HepG2 (cell line): ENCODE measurements at regions not wholly inside any gene's neighbourhood (a gene's known extent, or its start where the extent isn't known, plus 50 kb on each side); places are given as distances from the start of the nearest gene placed in this dataset.

Source experiments
- ATAC-seq: fragments of 200-7000 bp; cut with Tn5 transposase; 3 replicates; pipeline ENCODE4 v1.9.1; 2020; ENCODE audit warnings: mild to moderate bottlenecking, moderate library complexity
- BruUV-seq: library from RNA; stranded (reverse); fragments of 400-500 nt; replicated peaks from 2 replicates; lab custom pipeline; 2021; lab: Mats Ljungman, UMichigan
- CTCF ChIA-PET: fragments of 300-600 bp; formaldehyde crosslinking; extraction: SDS; loops from one replicate; lab custom pipeline; 2021; ENCODE audit warnings: low total read pairs, inconsistent platforms, low intra/inter-chr PET ratio; lab: Yijun Ruan, JAX
- POLR2A ChIA-PET: fragments of 350-600 bp; sonication (Branson Sonifier 250); formaldehyde crosslinking; loops from one replicate; lab custom pipeline; 2020; ENCODE audit warnings: antibody characterized with exemption, inconsistent platforms; lab: Yijun Ruan, JAX
- DNase-seq: peaks from one replicate; pipeline ENCODE4 v3.0.0-alpha.2; 2015; ENCODE audit warnings: low spot score
- FAIRE-seq: peaks from 3 replicates; lab custom pipeline; 2011; peaks lifted over from hg19 to GRCh38; lab: Jason Lieb, UNC
- H2AFZ ChIP-seq: one replicate; pipeline ENCODE4 v1.6.1; 2011; ENCODE audit warnings: low read length, inconsistent platforms
- H3K27ac ChIP-seq: fragments of 300-600 bp; 3 replicates; pipeline ENCODE4 v1.8.0; 2011; ENCODE audit warnings: mixed run types, mild to moderate bottlenecking, mixed read lengths, low read length, inconsistent platforms; ENCODE audit not compliant: insufficient read depth; ENCODE audit errors: extremely low read length
- H3K27me3 ChIP-seq, 2 experiments: fragments of 200-600 bp in 1 of 2; 2 replicates in 1 of 2; 3 replicates in 1 of 2; pipeline versions ENCODE4 v1.6.0 to v1.8.0; 2011; ENCODE audit warnings: low read length in 2 of 2, mild to moderate bottlenecking in 2 of 2, moderate library complexity in 2 of 2, inconsistent platforms in 1 of 2; ENCODE audit not compliant: insufficient read depth in 2 of 2, control insufficient read depth in 1 of 2
- H3K36me3 ChIP-seq, 2 experiments: fragments of 200-600 bp in 1 of 2; replicated peaks in 1 of 2; 2 replicates in 1 of 2; 3 replicates in 1 of 2; pipeline versions ENCODE4 v1.5.1 to v1.8.0; 2011; ENCODE audit warnings: low read length in 2 of 2, inconsistent platforms in 1 of 2; ENCODE audit not compliant: insufficient read depth in 2 of 2, control insufficient read depth in 1 of 2
- H3K4me1 ChIP-seq: 2 replicates; pipeline ENCODE4 v1.5.1; 2012; ENCODE audit warnings: low read length, inconsistent platforms; ENCODE audit not compliant: insufficient read depth
- H3K4me2 ChIP-seq: 2 replicates; pipeline ENCODE4 v1.6.0; 2011; ENCODE audit warnings: low read depth, low read length, inconsistent platforms
- H3K4me3 ChIP-seq, 3 experiments: fragments of 200-600 bp in 1 of 3; sonication (generic), shearing (Covaris generic) in 1 of 3; replicated peaks in 1 of 3; 2 replicates each; pipeline ENCODE4 v1.5.1; 2011 to 2016; ENCODE audit warnings: low read length in 3 of 3, inconsistent platforms in 2 of 3, low read depth in 2 of 3, mild to moderate bottlenecking in 2 of 3, control low read depth in 1 of 3, mixed read lengths in 1 of 3; ENCODE audit not compliant: insufficient read depth in 1 of 3
- H3K79me2 ChIP-seq: one replicate; pipeline ENCODE4 v1.6.1; 2011; ENCODE audit warnings: low read length, inconsistent platforms; ENCODE audit not compliant: insufficient read depth
- H3K9ac ChIP-seq: 2 replicates; pipeline ENCODE4 v1.6.0; 2011; ENCODE audit warnings: mild to moderate bottlenecking, low read depth, low read length, inconsistent platforms; ENCODE audit not compliant: insufficient read depth
- H3K9me3 ChIP-seq: 2 replicates; pipeline ENCODE4 v1.5.1; 2012; ENCODE audit warnings: mild to moderate bottlenecking, low read length
- H4K20me1 ChIP-seq: 2 replicates; pipeline ENCODE4 v1.6.0; 2011; ENCODE audit warnings: inconsistent platforms, mild to moderate bottlenecking, low read length, moderate library complexity; ENCODE audit not compliant: insufficient read depth
- ARNT ChIP-seq: fragments of 450-650 bp; IDR thresholded peaks from 2 replicates; pipeline ENCODE4 v1.6.1; 2017
- MAFG ChIP-seq: sonication (generic); formaldehyde crosslinking; IDR thresholded peaks from 2 replicates; pipeline ENCODE4 v1.5.1; 2020; ENCODE audit warnings: mild to moderate bottlenecking, missing genetic modification reagents
- ZNF329 ChIP-seq: sonication (generic); formaldehyde crosslinking; IDR thresholded peaks from 2 replicates; pipeline ENCODE4 v1.9.0; 2021; ENCODE audit warnings: low read depth, mild to moderate bottlenecking, missing genetic modification reagents
- ZNF451 ChIP-seq: sonication (generic); formaldehyde crosslinking; IDR thresholded peaks from 2 replicates; pipeline ENCODE4 v1.5.0; 2020; ENCODE audit warnings: mild to moderate bottlenecking, missing genetic modification reagents
- ZNF616 ChIP-seq: sonication (generic); formaldehyde crosslinking; IDR thresholded peaks from 2 replicates; pipeline ENCODE4 v1.5.0; 2020; ENCODE audit warnings: low read depth, mild to moderate bottlenecking, missing genetic modification reagents
- ZNF660 ChIP-seq: sonication (generic); formaldehyde crosslinking; IDR thresholded peaks from 2 replicates; pipeline ENCODE4 v1.5.1; 2020; ENCODE audit warnings: mild to moderate bottlenecking, low read depth, missing genetic modification reagents, borderline replicate concordance
- WGBS: methylation state at CpG from one replicate; pipeline ENCODE4 v1.1.6; 2017; ENCODE audit warnings: low lambda C conversion rate; 5-methylcytosine and 5-hydroxymethylcytosine counted together
- in situ Hi-C: cut with HindIII; loops from 2 replicates; pipeline ENCODE4 v1.10.0; 2017; ENCODE audit warnings: low pct_unique_long_range_greater_than_20kb; ENCODE audit not compliant: extremely low pct_ligation_motif_present
- intact Hi-C: fragments of 100-400 bp; cut with micrococcal nuclease; formaldehyde crosslinking; loops from one replicate; pipeline ENCODE4 v1.10.0; 2022; ENCODE audit not compliant: unreplicated experiment
- TF ChIP-seq, protein P1 (sequence below): sonication (generic); formaldehyde crosslinking; IDR thresholded peaks from 2 replicates; pipeline ENCODE4 v1.5.0; 2020; ENCODE audit warnings: missing genetic modification reagents
- TF ChIP-seq, protein P2 (sequence below): IDR thresholded peaks from 2 replicates; pipeline ENCODE4 v1.6.1; 2016; ENCODE audit warnings: missing compliant biosample characterization, missing genetic modification reagents, borderline replicate concordance
- TF ChIP-seq, protein P3 (sequence below), 2 experiments: sonication (generic) in 1 of 2; formaldehyde crosslinking in 1 of 2; IDR thresholded peaks; 2 replicates each; pipeline versions ENCODE4 v1.4.0 to v1.6.1; 2016 to 2020; ENCODE audit warnings: borderline replicate concordance in 1 of 2, low read depth in 1 of 2, mild to moderate bottlenecking in 1 of 2, missing genetic modification reagents in 1 of 2
- TF ChIP-seq, protein P4 (sequence below): IDR thresholded peaks from 2 replicates; pipeline ENCODE4 v1.6.1; 2016; ENCODE audit warnings: missing compliant biosample characterization, missing genetic modification reagents, borderline replicate concordance
- TF ChIP-seq, protein P5 (sequence below): sonication (generic); formaldehyde crosslinking; IDR thresholded peaks from 2 replicates; pipeline ENCODE4 v1.5.0; 2020; ENCODE audit warnings: mild to moderate bottlenecking, low read depth, missing genetic modification reagents, borderline replicate concordance

DNA sequence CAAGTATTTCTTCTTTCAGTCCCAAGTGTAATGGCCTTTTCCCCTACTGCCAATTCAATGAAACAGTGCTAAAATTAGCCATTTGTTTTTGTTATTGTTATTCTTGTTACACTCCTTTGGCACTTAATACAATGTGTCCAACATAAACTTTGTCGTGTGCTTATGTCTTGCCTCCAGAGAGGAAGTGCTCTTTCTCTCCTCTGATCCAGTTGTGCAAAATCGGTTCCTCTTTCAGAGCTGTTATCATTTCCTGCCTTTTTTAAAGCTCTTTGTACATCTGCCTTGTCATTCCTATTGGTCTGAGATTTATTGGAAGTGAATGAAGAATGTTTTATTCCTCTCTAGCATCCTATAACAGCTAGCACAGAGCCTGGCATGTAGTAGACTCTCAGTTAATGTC is 623.2 kb upstream of the ID2 start (continued):
- TF ChIP-seq, protein P1, sequence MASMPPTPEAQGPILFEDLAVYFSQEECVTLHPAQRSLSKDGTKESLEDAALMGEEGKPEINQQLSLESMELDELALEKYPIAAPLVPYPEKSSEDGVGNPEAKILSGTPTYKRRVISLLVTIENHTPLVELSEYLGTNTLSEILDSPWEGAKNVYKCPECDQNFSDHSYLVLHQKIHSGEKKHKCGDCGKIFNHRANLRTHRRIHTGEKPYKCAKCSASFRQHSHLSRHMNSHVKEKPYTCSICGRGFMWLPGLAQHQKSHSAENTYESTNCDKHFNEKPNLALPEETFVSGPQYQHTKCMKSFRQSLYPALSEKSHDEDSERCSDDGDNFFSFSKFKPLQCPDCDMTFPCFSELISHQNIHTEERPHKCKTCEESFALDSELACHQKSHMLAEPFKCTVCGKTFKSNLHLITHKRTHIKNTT = no peak
- TF ChIP-seq ZNF616 (CRISPR knock-in tag) = no peak
- TF ChIP-seq, protein P2, sequence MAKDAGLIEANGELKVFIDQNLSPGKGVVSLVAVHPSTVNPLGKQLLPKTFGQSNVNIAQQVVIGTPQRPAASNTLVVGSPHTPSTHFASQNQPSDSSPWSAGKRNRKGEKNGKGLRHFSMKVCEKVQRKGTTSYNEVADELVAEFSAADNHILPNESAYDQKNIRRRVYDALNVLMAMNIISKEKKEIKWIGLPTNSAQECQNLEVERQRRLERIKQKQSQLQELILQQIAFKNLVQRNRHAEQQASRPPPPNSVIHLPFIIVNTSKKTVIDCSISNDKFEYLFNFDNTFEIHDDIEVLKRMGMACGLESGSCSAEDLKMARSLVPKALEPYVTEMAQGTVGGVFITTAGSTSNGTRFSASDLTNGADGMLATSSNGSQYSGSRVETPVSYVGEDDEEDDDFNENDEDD (CRISPR knock-in tag) = no peak
- no peak for TF ChIP-seq ARNT
- TF ChIP-seq ZNF660 = no peak

DNA sequence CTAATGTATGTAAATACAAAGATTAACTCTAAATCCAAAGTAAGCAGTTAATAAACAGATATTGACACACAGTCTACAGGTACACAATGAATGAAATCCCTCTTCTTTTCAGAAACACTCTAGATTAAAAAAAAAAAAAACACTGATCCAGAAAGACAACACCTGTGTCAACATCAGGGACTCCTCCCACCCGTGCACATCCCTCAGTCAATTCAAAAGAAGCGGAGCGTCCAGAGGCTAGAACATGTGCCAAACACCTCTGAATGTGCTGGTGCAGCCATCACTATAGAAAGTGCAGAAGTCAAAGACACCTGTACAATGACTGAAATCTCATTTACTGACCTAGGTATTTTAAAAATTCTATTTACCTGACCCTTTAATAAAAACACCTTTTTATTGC is 622.6 kb upstream of the ID2 start:
- POLR2A ChIA-PET = no interaction called here
- no peak for FAIRE-seq

More for the DNA sequence above, 622.6 kb upstream of the ID2 start:
- Histone ChIP-seq H3K27ac (no peak overlapping the region), H3K27me3 (peaks cover 0 to 4% of the 10 kb centered on the region in 2 experiments; a peak in 1 of 5 replicates), H3K9me3 (no peaks in the 10 kb centered on the region), H3K9ac (no peak overlapping the region), H3K4me1 (no peaks in the 10 kb centered on the region), H4K20me1 (no peaks in the 10 kb centered on the region), H3K36me3 (no peaks in the 10 kb centered on the region), H3K4me2 (no peak overlapping the region), H2AFZ (no peak overlapping the region), H3K79me2 (no peaks in the 10 kb centered on the region), H3K4me3 (no peak overlapping the region)
- ATAC-seq (no peak), DNase-seq (no peak)
- 24% methylated on average over 3 of the region's 3 CpGs for WGBS
- CTCF ChIA-PET = no interaction called here
- TF ChIP-seq, protein P3, sequence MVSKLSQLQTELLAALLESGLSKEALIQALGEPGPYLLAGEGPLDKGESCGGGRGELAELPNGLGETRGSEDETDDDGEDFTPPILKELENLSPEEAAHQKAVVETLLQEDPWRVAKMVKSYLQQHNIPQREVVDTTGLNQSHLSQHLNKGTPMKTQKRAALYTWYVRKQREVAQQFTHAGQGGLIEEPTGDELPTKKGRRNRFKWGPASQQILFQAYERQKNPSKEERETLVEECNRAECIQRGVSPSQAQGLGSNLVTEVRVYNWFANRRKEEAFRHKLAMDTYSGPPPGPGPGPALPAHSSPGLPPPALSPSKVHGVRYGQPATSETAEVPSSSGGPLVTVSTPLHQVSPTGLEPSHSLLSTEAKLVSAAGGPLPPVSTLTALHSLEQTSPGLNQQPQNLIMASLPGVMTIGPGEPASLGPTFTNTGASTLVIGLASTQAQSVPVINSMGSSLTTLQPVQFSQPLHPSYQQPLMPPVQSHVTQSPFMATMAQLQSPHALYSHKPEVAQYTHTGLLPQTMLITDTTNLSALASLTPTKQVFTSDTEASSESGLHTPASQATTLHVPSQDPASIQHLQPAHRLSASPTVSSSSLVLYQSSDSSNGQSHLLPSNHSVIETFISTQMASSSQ (IDR thresholded peaks at IDR 0.05; ENCODE audit: low read depth) = no peak
- TF ChIP-seq, protein P3 (CRISPR knock-in tag; IDR thresholded peaks at IDR 0.05; ENCODE audit: borderline replicate concordance) = no peak
- TF ChIP-seq ZNF451 (CRISPR knock-in tag) (no peak), ZNF329 (CRISPR knock-in tag) (no peak), MAFG (CRISPR knock-in tag) (no peak)
- TF ChIP-seq, protein P4, sequence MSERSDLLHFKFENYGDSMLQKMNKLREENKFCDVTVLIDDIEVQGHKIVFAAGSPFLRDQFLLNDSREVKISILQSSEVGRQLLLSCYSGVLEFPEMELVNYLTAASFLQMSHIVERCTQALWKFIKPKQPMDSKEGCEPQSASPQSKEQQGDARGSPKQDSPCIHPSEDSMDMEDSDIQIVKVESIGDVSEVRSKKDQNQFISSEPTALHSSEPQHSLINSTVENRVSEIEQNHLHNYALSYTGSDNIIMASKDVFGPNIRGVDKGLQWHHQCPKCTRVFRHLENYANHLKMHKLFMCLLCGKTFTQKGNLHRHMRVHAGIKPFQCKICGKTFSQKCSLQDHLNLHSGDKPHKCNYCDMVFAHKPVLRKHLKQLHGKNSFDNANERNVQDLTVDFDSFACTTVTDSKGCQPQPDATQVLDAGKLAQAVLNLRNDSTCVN = peak; percentile 76; the same call in 1 of the 2 replicates
- TF ChIP-seq, protein P5, sequence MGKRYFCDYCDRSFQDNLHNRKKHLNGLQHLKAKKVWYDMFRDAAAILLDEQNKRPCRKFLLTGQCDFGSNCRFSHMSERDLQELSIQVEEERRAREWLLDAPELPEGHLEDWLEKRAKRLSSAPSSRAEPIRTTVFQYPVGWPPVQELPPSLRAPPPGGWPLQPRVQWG (CRISPR knock-in tag) = no peak
- intact Hi-C loops = no loop called here
- BruUV-seq = no TSS peak
- in situ Hi-C loops = no loop called here
